Posterior vena cava (tissue), 2 donors: ENCODE measurements at regions not wholly inside any gene's neighbourhood (a gene's known extent, or its start where the extent isn't known, plus 50 kb on each side); places are given as distances from the start of the nearest gene placed in this dataset.
"Not testable (repeated sequence)": the region's sequence is repeated elsewhere in the genome, so short reads cannot be mapped to it uniquely, and the experiment has no call there.

Experiments
- DNase-seq: peaks from one replicate; pipeline ENCODE4 v3.0.0-alpha.2; 2020; ENCODE audit warnings: low spot score
- intact Hi-C, 2 donors: fragments of 100-400 bp; cut with DNase I; formaldehyde crosslinking; loops; one replicate each; pipeline versions ENCODE4 v1.14.1 to v1.14.2; 2022 to 2023
- donor health status: DM: yes; HTN: yes; CAD: no.
- donor health status: DM: yes; HTN: yes; CAD: no.

DNA sequence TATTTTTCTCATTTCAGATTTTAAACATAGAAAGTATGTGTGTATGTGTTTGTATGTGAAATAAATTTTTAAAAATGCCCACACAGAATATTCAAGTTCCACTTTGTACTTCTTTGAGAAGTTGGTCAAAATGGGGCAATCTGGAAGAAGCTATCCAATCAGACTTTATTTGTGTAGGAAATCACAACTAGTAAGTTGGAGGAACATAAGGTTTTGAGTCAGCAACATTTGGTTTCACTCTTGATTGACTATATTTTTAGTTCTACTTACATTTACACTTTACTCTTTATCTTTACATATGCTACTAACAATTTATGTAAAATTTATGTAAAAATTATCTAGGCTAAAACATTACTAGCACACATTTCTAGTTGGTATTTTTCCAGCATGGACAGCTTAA is 128.1 kb downstream of the ATXN7L3B start:
- no peak for DNase-seq
- intact Hi-C loops: no loop called here

DNA sequence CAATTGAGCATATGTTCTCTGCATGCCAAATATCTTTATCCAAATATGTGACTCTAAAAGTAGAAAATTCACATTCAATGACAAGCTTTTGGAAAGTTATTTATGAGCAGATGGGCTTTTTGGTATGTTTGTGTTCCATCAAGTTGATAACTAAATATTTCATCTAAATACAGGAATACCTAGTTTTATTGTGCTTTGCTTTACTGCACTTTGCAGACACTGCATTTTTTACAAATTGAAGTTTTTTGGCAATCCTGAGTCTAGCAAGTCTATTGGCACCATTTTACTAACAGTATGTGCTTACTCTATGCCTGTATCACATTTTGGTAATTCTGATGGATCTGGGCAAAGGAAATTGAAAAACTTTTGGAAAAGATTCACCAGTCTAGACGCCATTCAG is 133.8 kb downstream of the ATXN7L3B start:
- no peak for DNase-seq
- intact Hi-C loops: no loop called here

DNA sequence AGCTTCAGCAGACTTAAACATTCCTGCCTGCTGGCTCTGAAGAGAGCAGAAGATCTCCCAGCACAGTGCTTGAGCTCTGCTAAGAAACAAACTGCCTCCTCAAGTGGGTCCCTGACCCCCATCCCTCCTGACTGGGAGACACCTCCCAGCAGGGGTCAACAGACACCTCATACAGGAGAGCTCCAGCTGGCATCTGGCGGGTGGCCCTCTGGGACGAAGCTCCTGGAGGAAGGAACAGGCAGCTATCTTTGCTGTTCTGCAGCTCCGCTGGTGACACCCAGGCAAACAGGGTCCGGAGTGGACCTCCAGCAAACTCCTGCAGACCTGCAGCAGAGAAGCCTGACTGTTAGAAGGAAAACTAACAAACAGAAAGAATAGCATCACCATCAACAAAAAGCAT is 139.3 kb downstream of the ATXN7L3B start:
- not testable (repeated sequence) for DNase-seq

DNA sequence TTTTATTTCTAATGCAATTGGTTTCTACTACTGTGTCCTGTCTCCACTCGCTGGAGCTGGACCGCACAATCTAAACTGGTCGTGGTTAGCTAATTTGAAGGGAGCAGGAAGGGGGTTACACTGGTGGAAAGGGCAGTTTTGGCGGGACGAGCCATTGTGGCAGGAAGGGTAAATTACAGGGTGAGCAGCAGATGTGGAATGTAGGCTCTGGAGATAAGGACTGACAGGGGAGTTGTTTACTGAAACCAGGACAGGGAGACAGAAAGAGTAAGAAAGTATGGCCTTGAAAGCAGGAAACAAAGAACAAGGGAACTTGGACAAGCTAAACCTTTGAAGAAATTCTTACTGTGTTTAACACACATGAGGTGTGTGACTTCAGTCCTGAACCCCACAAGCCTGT is 147.8 kb downstream of the ATXN7L3B start:
- intact Hi-C loops: no loop called here
- DNase-seq: no peak

More for the DNA sequence above, 139.3 kb downstream of the ATXN7L3B start:
- intact Hi-C loops: not testable (repeated sequence)

DNA sequence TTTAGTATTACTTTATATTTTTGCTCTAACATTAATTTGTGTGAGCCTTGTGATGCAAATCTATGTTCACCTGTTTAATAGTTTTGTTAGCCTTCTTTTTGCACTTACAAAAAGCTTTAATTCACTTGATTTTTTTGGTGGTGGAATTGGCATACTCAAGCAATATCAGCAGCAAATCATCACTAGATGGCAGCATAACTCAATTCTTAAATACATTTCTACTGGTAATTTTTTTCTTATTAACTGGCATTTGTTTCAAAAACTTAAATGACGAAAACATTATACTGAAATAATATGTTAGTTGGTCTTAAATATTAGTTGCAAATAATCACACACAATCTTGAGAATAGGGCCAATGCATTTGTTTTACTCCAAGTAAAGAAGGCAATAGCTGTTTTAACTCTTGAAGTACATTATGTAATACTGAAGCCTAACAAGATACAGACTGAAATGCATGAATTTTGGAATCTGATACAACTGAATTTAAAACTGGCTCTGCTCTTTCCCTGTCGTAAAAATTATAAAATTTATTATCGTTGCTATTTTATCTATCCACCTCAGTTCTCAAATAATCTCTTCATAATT is 151.5 kb downstream of the ATXN7L3B start:
- intact Hi-C loops: no loop called here
- DNase-seq: no peak

DNA sequence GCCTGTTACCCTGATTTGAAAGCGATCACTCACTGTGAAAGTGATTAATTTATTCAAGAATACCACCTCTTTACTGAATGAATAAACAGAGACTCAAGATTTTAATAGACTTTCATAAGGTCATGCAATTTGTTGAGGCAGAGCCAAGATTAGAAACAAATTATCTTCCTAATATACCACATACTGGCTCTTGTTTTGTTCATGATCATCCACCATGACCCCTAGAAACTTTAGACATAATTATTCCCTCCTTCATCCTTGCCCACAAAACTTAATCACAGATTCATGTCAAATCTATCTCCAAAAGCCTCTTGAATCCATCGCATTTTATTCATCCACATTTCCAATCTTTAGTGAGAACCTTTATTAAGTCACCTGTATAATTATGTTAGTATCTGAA is 152.3 kb downstream of the ATXN7L3B start:
- intact Hi-C loops: no loop called here
- DNase-seq: no peak

DNA sequence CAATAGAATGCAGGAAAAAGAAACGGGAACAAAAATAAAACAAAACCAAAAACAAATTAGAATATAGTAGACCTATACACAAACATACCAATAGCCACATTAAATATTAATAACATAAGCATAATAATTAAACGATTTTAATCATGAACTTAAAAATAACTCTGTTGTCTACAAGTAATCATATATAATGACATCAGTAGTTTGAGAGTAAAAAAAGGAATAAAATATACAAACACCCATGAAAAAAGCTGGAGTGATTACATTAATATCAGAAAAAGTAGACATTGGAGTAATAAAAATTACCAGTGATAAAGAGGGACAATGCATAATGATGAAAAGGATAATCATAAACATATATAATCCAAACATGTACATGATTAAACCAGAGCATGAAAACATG is 181.8 kb downstream of the ATXN7L3B start:
- intact Hi-C loops: no loop called here

DNA sequence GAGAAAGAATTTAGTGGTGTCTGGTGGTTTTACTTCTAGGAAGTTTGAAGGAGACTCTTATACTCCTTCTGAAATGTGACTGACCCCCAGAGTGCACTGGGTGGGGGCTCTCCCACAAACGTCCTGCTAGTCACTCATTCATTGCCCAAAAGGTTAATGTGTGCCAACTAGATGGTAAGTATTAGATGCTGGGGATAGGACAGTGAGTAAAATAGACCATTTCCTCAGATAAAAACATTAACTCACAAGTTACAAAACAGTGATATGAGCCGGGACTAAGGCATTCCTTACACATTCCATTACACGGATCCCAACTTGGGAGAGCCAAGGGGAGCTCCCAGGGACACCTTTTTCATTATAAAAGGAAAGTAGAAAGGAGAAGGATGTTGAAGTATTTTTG is 185.1 kb downstream of the ATXN7L3B start:
- no peak for DNase-seq
- intact Hi-C loops: no loop called here

More for the DNA sequence above, 181.8 kb downstream of the ATXN7L3B start:
- no peak for DNase-seq

DNA sequence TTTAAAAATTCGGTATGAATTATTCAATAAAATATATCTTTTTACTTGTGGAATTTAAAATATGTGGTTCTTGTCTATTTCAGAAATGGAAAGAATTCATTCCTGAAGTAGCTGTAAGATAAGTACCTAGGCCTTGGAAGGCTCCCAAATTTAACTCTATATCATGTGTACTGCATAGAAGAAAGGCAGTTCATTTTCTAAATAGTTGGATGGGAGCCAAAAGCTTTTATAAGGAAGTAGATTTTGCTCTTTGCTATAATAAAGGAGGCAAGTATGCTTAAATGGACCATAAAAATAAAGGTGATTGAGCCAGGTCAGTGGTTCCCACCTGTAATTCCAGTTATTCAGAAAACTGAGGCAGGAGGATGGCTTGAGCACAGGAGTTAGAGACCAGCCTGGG is 187.5 kb downstream of the ATXN7L3B start:
- intact Hi-C loops: no loop called here
- DNase-seq: no peak

DNA sequence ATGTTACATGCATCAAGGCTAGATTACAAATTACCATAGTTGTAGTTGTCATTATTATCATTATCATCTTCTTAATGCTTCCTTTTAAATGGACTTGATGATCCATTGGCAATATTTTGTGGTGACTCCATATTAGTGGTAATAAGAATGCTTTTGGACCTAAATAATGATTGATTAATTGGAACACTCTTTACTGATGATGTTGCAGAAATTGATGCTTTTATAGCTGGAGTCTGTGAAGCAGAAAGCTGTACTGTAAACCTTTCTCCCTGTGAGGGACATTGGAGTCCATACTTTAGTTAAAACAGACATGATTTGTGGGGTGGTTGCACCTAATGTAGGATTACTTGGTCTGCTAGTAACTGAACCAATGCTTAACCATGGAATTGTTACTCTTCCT is 190.4 kb downstream of the ATXN7L3B start:
- DNase-seq: no peak
- intact Hi-C loops: no loop called here

DNA sequence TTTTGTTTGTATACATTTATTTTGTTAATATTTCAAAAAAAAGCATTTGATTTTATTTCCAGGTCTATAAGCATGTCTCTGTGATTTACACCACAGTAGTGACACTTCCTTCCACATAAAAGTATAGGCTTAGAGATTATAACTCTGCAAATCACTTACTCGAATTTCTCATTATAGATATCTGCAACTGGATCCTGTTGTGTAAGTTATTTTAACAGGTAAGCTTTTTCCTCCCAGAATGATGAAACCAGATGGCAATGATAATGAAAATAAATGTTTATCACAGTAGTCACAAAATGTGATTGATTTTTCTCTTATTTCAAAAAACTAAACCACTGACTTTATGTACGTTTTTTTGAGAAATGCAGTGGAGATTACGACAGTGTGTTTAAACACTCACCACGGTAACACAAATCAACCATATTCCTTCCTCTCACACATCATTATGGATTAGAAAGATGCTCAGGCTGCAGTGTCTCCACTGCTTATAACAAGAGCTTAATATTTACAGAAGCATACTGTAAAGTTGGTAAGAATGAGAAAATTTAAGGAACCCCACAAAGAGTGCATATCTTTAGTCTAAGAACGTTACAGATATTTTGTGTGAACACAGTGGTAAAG is 194.6 kb downstream of the ATXN7L3B start:
- no peak for DNase-seq
- intact Hi-C loops: no loop called here

DNA sequence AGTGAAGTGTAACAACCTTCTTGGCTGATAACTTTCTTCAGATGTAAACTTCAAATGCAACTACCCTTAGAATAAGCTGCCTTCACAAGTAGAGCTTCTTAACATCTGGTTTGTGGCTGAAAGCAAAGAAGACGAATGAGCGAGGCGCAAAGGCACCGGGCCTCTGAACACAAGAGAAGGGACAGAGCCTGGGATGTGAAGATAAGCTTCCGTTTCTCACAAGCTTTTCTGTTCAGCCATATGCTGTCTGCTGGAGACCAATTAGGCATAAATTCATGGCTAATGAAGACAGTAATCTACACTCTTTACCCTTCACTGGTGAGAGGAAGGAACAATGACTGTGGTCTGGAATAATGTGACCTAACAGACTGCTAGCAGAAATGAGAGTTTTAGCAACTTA is 195.2 kb downstream of the ATXN7L3B start:
- intact Hi-C loops: no loop called here
- no peak for DNase-seq

DNA sequence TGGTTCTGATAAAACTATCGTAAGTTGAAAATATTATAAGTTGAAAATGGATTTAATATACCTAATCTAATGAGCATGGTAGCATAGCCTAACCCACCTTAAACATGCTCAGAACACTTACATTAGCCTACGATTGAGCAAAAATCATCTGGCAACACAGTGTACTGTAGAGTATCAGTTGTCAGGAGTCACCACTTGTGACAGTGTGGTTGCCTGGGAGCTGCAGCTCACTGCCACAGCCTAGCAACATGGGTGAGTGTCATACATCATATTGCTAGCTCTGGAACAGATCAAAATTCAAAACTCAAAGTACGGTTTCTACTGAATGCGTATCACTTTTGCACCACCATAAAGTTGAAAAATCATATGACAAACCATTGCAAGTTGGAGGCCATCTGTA is 203.5 kb downstream of the ATXN7L3B start:
- intact Hi-C loops: no loop called here
- no peak for DNase-seq

DNA sequence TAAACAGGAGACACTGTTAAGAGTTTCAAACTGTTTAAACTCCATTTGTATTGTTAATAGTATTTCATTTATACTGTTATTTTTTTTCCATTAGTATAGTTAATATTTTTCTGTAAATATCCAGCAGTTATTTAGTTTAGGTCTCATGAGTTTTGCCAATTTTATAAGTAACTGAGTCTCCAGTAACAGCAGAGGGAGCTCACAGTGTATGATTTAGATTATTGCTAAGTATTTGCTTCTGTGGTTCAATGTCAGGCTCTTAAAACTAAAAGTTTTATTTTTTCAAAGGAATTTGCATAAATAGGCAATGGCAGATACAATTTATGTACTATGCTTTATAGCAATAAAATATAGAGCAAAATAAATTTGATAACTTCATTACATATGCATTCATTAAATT is 209.7 kb downstream of the ATXN7L3B start:
- intact Hi-C loops: no loop called here
- DNase-seq: no peak

DNA sequence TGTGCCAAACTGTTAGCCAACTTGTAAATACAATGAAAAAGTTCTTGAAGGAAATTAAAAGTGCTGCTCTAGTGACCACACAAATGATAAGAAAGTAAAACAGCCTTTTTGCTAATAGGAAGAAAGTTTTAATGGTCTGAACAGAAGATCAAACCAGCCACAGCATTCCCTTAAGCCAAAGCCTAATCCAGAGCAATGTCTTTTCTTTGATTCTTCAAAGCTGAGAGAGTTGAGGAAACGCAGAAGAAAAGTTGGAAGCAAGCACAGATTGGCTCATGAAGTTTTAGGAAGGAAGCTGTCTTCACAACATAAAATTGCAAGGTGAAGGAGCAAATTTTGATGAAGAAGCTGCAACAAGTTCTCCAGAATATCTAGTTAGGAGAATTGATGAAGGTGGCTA is 213.8 kb downstream of the ATXN7L3B start:
- no peak for DNase-seq
- intact Hi-C loops: no loop called here

DNA sequence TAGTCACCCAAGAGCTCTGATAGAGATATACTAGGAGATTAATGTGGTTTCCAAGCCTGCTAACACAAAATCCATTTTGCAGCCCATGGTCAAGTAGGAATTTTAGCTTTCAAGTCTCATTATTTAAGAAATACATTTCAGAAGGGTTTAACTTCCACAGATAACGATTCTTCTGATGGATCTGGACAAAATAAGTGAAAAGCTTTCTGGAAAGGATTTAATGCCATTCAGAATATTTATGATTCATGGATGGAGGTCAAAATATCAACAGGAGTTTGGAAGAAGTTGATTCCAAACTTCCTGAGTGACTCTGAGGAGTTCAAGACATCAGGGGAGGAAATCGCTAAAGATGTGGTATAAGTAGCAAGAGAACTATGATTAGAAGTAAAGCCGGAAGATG is 214.6 kb downstream of the ATXN7L3B start:
- intact Hi-C loops: no loop called here
- no peak for DNase-seq

DNA sequence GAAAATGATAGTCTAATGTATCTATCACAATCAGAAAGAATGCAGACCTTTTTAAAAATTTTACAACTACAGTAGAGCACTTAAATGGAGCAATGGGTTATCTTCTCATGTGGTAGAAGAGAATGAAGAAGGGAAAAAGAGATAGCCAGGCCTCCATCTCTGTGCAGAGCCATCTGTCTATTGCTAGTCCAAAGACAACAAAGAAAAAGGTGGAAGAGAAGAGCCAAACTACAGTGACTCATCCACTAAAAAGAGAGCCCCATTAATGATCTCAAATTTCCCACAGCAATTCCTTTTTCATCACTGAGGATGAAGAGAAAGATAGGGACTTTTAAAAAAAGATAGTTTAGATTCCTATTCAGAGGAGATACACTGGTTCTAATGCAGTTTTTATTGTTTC is 232.9 kb downstream of the ATXN7L3B start:
- intact Hi-C loops: no loop called here
- DNase-seq: no peak

DNA sequence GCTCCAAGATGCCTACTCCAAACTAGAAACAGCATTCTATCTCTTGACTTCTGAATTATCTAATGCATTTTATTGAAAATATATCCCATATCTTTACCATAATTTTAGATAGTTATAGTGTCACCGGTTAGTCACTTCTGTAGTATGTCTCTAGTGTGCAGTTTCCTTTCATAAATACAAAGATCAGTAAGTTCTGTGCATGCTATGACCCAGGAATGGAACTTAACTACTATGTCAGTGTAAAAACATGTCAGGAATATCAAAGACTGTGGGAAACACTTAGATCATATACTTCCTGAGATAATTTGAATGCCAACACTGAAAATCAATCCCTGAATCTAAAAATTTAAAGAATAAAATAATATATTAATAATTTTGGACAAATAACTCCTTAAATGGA is 237.6 kb downstream of the ATXN7L3B start:
- intact Hi-C loops: no loop called here
- DNase-seq: no peak

DNA sequence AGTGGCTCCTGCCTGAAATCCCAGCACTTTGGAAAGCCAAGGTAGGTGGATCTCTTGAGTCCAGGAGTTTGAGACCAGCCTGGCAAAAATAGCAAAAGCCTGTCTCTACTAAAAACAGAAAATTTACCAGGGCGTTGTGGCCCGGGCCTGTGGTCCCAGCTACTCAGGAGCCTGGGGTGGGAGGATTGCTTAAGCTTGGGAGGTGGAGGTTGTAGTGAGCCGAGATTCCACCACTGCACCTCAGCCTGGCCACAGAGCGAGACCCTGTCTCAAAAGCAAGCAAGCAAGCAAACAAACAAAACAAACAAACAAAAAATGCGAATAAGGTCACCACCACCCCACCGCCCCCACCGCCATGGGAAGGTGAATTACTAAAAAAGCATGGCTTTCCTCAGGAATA is 238.7 kb downstream of the ATXN7L3B start:
- DNase-seq: peak; percentile 44
- intact Hi-C loops: no loop called here

DNA sequence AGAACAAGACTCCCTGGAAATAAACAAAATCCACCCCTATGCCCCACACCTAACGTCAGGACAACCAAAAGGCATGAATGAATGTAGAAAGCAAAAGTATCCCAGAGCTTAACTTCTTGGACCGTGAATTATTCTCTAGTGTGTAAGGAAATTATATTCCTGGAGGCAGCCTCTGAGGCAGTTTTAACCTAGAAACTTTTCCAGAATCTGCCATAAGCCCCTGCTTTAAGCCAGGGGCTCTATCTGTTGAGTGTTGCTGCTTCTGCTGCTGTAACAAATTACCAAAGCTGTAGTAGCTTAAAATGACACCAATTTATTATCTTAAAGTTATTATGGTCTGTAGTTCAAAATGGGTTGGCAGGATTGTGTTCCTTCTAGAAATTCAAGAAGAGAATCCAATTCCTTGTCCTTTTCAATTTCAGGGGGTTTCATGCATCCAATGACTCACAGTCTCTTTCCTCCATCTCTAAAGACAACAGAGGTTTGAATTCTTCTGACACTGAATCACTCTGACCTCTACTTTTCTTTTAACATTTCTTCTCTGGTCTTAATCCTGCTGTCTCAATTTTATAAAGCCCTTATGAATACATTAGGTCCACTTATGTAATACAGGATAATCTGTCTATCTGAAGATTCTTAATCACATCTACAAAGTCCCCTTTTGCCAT is 242.7 kb downstream of the ATXN7L3B start:
- intact Hi-C loops: no loop called here
- DNase-seq: no peak

DNA sequence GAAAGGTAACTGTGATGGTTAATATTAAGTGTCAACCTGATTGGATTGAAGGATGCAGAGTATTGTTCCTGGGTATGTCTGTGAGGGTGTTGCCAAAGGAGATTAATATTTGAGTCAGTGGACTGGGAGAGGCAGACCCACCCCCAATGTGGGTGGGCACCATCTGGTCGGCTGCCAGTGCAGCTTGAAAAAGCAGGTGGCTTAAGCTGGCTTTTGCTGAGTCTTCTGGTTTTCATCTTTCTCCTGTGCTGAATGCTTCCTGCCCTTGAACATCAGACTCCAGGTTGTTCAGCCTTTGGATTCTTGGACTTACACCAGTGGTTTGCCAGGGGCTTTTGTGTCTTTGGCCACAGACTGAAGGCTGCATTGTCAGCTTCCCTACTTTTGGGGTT is 243.2 kb downstream of the ATXN7L3B start:
- DNase-seq, intact Hi-C loops: not testable (repeated sequence)
